ENCODE measurements at regions not wholly inside any gene's neighbourhood (a gene's known extent, or its start where the extent isn't known, plus 50 kb on each side); places are given as distances from the start of the nearest gene placed in this dataset.

GRCh38 chr6:156189714-156190113, 587.5 kb upstream of the ARID1B start:
- dilution Hi-C loops (cut with MboI; ENCODE audit: extremely low pct_ligation_motif_present, low sequenced_read_pairs), result no loop called here
- H3K79me2 ChIP-seq (ENCODE audit: control insufficient read depth, insufficient read depth, low read length), result no peaks in the 10 kb centered on the region
- H3K27me3 ChIP-seq (ENCODE audit: control insufficient read depth, extremely low read depth, insufficient read depth, low read length), result no peaks in the 10 kb centered on the region
- H3K9ac ChIP-seq (ENCODE audit: control insufficient read depth, extremely low read depth, insufficient read depth, low read length), result no peak overlapping the region
- H2AFZ ChIP-seq (ENCODE audit: control insufficient read depth, low read length), result no peak overlapping the region
- TF ChIP-seq CTCF (optimal IDR thresholded peaks at IDR 0.05 in 1 of 3, IDR thresholded peaks at IDR 0.05 in 1 of 3, conservative IDR thresholded peaks at IDR 0.05 in 1 of 3; ENCODE audit: extremely low read depth in 1 of 3, insufficient read depth in 2 of 3, low read length in 3 of 3), result no peak
- no peak for TF ChIP-seq EZH2 (IDR thresholded peaks at IDR 0.05; ENCODE audit: low read length)
- H3K36me3 ChIP-seq (ENCODE audit: control insufficient read depth in 2 of 2, extremely low read depth in 1 of 2, insufficient read depth in 2 of 2, low read length in 2 of 2), result no peaks in the 10 kb centered on the region
- H3K4me2 ChIP-seq (ENCODE audit: control insufficient read depth, extremely low read depth, insufficient read depth, low read depth, low read length), result no peak overlapping the region
- FAIRE-seq (no peak), DNase-seq (ENCODE audit: low read depth, low spot score) (no peak)
- H3K4me1 ChIP-seq (ENCODE audit: control insufficient read depth, extremely low read depth, insufficient read depth, low read length), result peaks cover 3% of the 10 kb centered on the region
- H3K27ac ChIP-seq (ENCODE audit: control insufficient read depth, insufficient read depth, low read length), result no peak overlapping the region
- no peak overlapping the region for H3K4me3 ChIP-seq (ENCODE audit: control insufficient read depth in 2 of 3, extremely low read depth in 1 of 3, insufficient read depth in 2 of 3, low read depth in 1 of 3, low read length in 3 of 3)
- no peaks in the 10 kb centered on the region for H3K9me3 ChIP-seq (ENCODE audit: control insufficient read depth, low read depth, low read length)
- no peaks in the 10 kb centered on the region for H3K9me1 ChIP-seq (ENCODE audit: control insufficient read depth, extremely low read depth, insufficient read depth, low read length)
- H4K20me1 ChIP-seq (ENCODE audit: control insufficient read depth, extremely low read depth, insufficient read depth, low read length), result no peaks in the 10 kb centered on the region

DNA sequence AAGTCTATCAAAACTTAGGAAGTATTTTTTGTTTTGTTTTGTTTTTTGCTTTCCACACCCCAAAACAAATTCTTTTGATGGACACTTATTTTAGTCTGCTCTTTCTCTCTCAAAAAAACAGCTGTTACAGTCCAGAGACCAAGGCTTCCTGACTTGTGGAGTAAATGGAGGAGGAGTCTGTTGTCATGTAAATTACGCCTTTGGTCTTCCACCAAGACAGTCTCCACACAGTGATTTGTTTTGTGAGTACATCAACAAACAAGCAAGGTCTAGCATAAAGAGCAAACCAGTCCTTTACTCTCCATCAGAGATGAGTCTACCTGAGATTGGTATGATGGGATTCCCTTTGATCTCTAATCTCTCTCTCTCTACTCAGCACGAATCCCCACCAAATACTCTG, 588.0 kb upstream of the ARID1B start:
- H3K9me1 ChIP-seq (ENCODE audit: control insufficient read depth, extremely low read depth, insufficient read depth, low read length), result no peaks in the 10 kb centered on the region
- H3K9me3 ChIP-seq (ENCODE audit: control insufficient read depth, low read depth, low read length), result no peaks in the 10 kb centered on the region
- H3K4me1 ChIP-seq (ENCODE audit: control insufficient read depth, extremely low read depth, insufficient read depth, low read length), result peaks cover 3% of the 10 kb centered on the region
- H3K4me2 ChIP-seq (ENCODE audit: control insufficient read depth, extremely low read depth, insufficient read depth, low read depth, low read length), result no peak overlapping the region
- H3K4me3 ChIP-seq (ENCODE audit: control insufficient read depth in 2 of 3, extremely low read depth in 1 of 3, insufficient read depth in 2 of 3, low read depth in 1 of 3, low read length in 3 of 3), result no peak overlapping the region
- no peaks in the 10 kb centered on the region for H4K20me1 ChIP-seq (ENCODE audit: control insufficient read depth, extremely low read depth, insufficient read depth, low read length)
- TF ChIP-seq CTCF (optimal IDR thresholded peaks at IDR 0.05 in 1 of 3, IDR thresholded peaks at IDR 0.05 in 1 of 3, conservative IDR thresholded peaks at IDR 0.05 in 1 of 3; ENCODE audit: extremely low read depth in 1 of 3, insufficient read depth in 2 of 3, low read length in 3 of 3) (no peak), EZH2 (IDR thresholded peaks at IDR 0.05; ENCODE audit: low read length) (no peak)
- H3K27me3 ChIP-seq (ENCODE audit: control insufficient read depth, extremely low read depth, insufficient read depth, low read length), result no peaks in the 10 kb centered on the region
- FAIRE-seq (no peak), DNase-seq (ENCODE audit: low read depth, low spot score) (no peak)
- no peak overlapping the region for H3K9ac ChIP-seq (ENCODE audit: control insufficient read depth, extremely low read depth, insufficient read depth, low read length)
- H3K79me2 ChIP-seq (ENCODE audit: control insufficient read depth, insufficient read depth, low read length), result no peaks in the 10 kb centered on the region
- no peak overlapping the region for H2AFZ ChIP-seq (ENCODE audit: control insufficient read depth, low read length)
- no peak overlapping the region for H3K27ac ChIP-seq (ENCODE audit: control insufficient read depth, insufficient read depth, low read length)
- dilution Hi-C loops (cut with MboI; ENCODE audit: extremely low pct_ligation_motif_present, low sequenced_read_pairs), result no loop called here
- no peaks in the 10 kb centered on the region for H3K36me3 ChIP-seq (ENCODE audit: control insufficient read depth in 2 of 2, extremely low read depth in 1 of 2, insufficient read depth in 2 of 2, low read length in 2 of 2)

Data from keratinocyte (primary cell).